Breast epithelium (tissue), 3 donors: ENCODE measurements at regions not wholly inside any gene's neighbourhood (a gene's known extent, or its start where the extent isn't known, plus 50 kb on each side); places are given as distances from the start of the nearest gene placed in this dataset.

Experiments used
- POLR2A ChIP-seq: fragments of 450-650 bp; IDR thresholded peaks from one replicate; pipeline ENCODE4 v1.6.1; 2016; ENCODE audit warnings: antibody characterized with exemption, mild to moderate bottlenecking, moderate library complexity
- TF ChIP-seq, protein P1 (sequence below), 3 donors: fragments of 450-650 bp; IDR thresholded peaks; one replicate each; pipeline ENCODE4 v1.5.1; 2016 to 2017; ENCODE audit warnings: antibody characterized with exemption in 3 of 3, mild to moderate bottlenecking in 3 of 3, moderate library complexity in 3 of 3

DNA sequence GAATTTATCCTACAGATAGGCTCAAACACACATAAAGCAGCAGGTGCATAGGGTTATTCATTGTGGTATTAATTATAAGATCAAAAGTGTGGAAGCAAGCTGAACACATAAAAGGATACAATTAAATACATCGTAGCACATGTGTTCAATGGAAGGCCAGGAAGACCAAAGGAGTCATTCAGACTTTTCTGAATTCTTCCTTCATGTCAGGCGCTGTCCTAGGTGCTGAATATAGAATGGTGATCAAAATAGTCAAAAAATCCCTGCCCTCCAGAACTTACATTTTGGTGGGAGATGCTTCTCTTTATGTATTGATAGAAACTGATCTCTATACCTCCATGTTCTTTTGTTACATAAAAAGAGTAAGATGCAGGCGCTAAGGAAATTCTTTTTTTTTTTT is 439.0 kb upstream of the ASIC2 start:
- TF ChIP-seq, protein P1, sequence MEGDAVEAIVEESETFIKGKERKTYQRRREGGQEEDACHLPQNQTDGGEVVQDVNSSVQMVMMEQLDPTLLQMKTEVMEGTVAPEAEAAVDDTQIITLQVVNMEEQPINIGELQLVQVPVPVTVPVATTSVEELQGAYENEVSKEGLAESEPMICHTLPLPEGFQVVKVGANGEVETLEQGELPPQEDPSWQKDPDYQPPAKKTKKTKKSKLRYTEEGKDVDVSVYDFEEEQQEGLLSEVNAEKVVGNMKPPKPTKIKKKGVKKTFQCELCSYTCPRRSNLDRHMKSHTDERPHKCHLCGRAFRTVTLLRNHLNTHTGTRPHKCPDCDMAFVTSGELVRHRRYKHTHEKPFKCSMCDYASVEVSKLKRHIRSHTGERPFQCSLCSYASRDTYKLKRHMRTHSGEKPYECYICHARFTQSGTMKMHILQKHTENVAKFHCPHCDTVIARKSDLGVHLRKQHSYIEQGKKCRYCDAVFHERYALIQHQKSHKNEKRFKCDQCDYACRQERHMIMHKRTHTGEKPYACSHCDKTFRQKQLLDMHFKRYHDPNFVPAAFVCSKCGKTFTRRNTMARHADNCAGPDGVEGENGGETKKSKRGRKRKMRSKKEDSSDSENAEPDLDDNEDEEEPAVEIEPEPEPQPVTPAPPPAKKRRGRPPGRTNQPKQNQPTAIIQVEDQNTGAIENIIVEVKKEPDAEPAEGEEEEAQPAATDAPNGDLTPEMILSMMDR (IDR thresholded peaks at IDR 0.05), result no peak
- TF ChIP-seq POLR2A, result no peak
